SK-N-SH treated with all-trans-retinoic acid at 6 μM for 48 hours (cell line): ENCODE measurements at regions not wholly inside any gene's neighbourhood (a gene's known extent, or its start where the extent isn't known, plus 50 kb on each side); places are given as distances from the start of the nearest gene placed in this dataset.

Source experiments
- ESRRG ChIP-seq: fragments of 250-450 bp; sonication (Bioruptor Pico); IDR thresholded peaks from 2 replicates; pipeline ENCODE4 v1.6.1; 2021; ENCODE audit warnings: mild to moderate bottlenecking
- ZFP3 ChIP-seq: fragments of 250-450 bp; sonication (Bioruptor Pico); IDR thresholded peaks from 2 replicates; pipeline ENCODE4 v1.5.0; 2020; ENCODE audit warnings: mild to moderate bottlenecking, moderate library complexity
- ZFP30 ChIP-seq: fragments of 450-650 bp; formaldehyde crosslinking; IDR thresholded peaks from 2 replicates; pipeline ENCODE4 v1.5.0; 2022; ENCODE audit warnings: mild to moderate bottlenecking, moderate library complexity
- ZNF8 ChIP-seq: fragments of 450-650 bp; formaldehyde crosslinking; IDR thresholded peaks from 2 replicates; pipeline ENCODE4 v1.5.0; 2020; ENCODE audit warnings: mild to moderate bottlenecking, moderate library complexity
- TF ChIP-seq, protein P1 (sequence below): fragments of 250-450 bp; sonication (Bioruptor Pico); IDR thresholded peaks from 2 replicates; pipeline ENCODE4 v1.5.1; 2021; ENCODE audit warnings: mild to moderate bottlenecking, moderate library complexity

- TF ChIP-seq ESRRG, result no peak
- TF ChIP-seq ZFP30 (CRISPR knock-in tag), result no peak
- TF ChIP-seq, protein P1, sequence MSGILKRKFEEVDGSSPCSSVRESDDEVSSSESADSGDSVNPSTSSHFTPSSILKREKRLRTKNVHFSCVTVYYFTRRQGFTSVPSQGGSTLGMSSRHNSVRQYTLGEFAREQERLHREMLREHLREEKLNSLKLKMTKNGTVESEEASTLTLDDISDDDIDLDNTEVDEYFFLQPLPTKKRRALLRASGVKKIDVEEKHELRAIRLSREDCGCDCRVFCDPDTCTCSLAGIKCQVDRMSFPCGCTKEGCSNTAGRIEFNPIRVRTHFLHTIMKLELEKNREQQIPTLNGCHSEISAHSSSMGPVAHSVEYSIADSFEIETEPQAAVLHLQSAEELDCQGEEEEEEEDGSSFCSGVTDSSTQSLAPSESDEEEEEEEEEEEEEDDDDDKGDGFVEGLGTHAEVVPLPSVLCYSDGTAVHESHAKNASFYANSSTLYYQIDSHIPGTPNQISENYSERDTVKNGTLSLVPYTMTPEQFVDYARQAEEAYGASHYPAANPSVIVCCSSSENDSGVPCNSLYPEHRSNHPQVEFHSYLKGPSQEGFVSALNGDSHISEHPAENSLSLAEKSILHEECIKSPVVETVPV (CRISPR knock-in tag), result no peak
- no peak for TF ChIP-seq ZFP3 (CRISPR knock-in tag)
- TF ChIP-seq ZNF8 (CRISPR knock-in tag), result no peak
Measured at GRCh38 chr5:173801006-173801405, 87.1 kb upstream of the CPEB4 start.
